PC-9 (cell line): ENCODE measurements at regions not wholly inside any gene's neighbourhood (a gene's known extent, or its start where the extent isn't known, plus 50 kb on each side); places are given as distances from the start of the nearest gene placed in this dataset.

ENCODE experiments used
- CTCF ChIP-seq: fragments of 200-600 bp; sonication (generic); conservative IDR thresholded peaks from 2 replicates; pipeline ENCODE4 v1.6.1; 2017; ENCODE audit warnings: mixed run types, antibody characterized with exemption, mild to moderate bottlenecking, moderate library complexity
- EZH2 ChIP-seq: fragments of 200-600 bp; sonication (generic); IDR thresholded peaks from 2 replicates; pipeline ENCODE4 v1.8.0; 2017; ENCODE audit warnings: antibody characterized with exemption, low read depth

- TF ChIP-seq EZH2 (no peak), CTCF (no peak)
Observed at GRCh38 chr1:69414574-69414973, 153.1 kb upstream of the LRRC7 start.
